Endothelial cell of umbilical vein (primary cell): ENCODE measurements at regions not wholly inside any gene's neighbourhood (a gene's known extent, or its start where the extent isn't known, plus 50 kb on each side); places are given as distances from the start of the nearest gene placed in this dataset.

ENCODE experiments used
- CTCF ChIP-seq, 2 donors: IDR thresholded peaks; 1 replicate in 1 of 2; 2 replicates in 1 of 2; pipeline ENCODE4 v1.5.1; 2011; ENCODE audit warnings: low read length in 2 of 2, mild to moderate bottlenecking in 2 of 2, moderate library complexity in 2 of 2, control low read depth in 1 of 2, inconsistent platforms in 1 of 2, low read depth in 1 of 2; ENCODE audit not compliant: insufficient read depth in 1 of 2; ENCODE audit errors: extremely low read depth in 1 of 2
- MYC ChIP-seq: IDR thresholded peaks from one replicate; pipeline ENCODE4 v1.6.1; 2011; ENCODE audit warnings: mild to moderate bottlenecking, low read depth, low read length
- POLR2A ChIP-seq: IDR thresholded peaks from 2 replicates; pipeline ENCODE4 v1.6.1; 2012; ENCODE audit warnings: low read depth, mild to moderate bottlenecking, control low read depth, low read length
- POLR2AphosphoS5 ChIP-seq: IDR thresholded peaks from 2 replicates; pipeline ENCODE4 v1.6.1; 2012; ENCODE audit warnings: low read depth, mild to moderate bottlenecking, control low read depth, low read length, moderate library complexity; ENCODE audit not compliant: insufficient read depth
- TF ChIP-seq, protein P1 (sequence below): IDR thresholded peaks from 2 replicates; pipeline ENCODE4 v1.6.1; 2011; ENCODE audit not compliant: insufficient read depth, insufficient read length

DNA sequence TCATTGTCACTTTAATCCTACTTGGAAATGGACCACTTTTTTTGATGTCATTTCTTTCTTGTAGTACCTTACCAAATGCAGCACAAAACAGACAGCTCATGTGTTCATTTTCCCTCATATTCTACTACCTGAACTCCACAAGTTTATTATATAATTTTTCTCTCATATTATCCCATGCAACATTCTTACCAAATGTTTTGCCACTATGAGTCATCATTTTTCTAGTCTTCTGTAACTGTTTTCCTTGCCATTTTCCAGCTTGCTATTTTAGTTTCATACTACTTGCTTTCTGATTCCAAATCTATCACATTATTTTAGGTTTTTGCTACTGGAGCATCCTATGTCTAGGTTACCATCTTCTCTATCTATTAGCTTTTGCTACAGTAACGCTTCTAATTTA lies 332.7 kb downstream of the ZFHX3 start:
- TF ChIP-seq POLR2A (no peak), CTCF (IDR thresholded peaks at IDR 0.05; ENCODE audit: extremely low read depth in 1 of 2, insufficient read depth in 1 of 2, low read depth in 1 of 2, low read length in 2 of 2) (no peak), POLR2AphosphoS5 (no peak), MYC (no peak)
- TF ChIP-seq, protein P1, sequence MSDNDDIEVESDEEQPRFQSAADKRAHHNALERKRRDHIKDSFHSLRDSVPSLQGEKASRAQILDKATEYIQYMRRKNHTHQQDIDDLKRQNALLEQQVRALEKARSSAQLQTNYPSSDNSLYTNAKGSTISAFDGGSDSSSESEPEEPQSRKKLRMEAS, result no peak
